ENCODE measurements at regions not wholly inside any gene's neighbourhood (a gene's known extent, or its start where the extent isn't known, plus 50 kb on each side); places are given as distances from the start of the nearest gene placed in this dataset.

DNA sequence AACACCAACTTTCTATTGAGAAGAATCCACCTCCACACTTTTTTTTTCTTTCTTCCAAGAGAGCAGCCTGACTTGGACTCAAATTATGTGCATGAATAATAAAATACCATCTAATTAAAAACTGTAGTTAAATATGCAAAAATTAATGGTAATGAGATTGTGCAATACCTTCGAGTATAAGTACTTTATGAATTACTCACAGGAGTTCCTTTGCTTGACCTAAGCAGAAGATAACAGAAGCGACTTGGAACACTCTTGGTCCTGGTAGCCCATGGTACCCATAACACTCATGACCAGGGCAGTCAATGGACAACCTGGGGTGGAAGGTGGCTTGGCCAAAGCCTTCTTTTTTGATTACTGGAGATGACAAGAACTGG lies 203.5 kb upstream of the IRX3 start:
- ATAC-seq (no peak), FAIRE-seq (no peak), DNase-seq (no peak)
- Histone ChIP-seq H3K4me1 (peaks cover 0 to 8% (median 0%) of the 10 kb centered on the region in 3 donors), H3K36me3 (no peaks in the 10 kb centered on the region), H3K9me3 (no peaks in the 10 kb centered on the region), H3K27ac (no peak overlapping the region), H3K4me3 (no peak overlapping the region), H3K27me3 (no peaks in the 10 kb centered on the region)
- intact Hi-C loops (cut with DNase I) = no loop called here
- WGBS, 2 donors = 69 to 75% methylated on average over 2 of the region's 2 CpGs
- no peak for TF ChIP-seq CTCF (IDR thresholded peaks at IDR 0.05)

GRCh38 chr16:54489225-54490111 lies 202.9 kb upstream of the IRX3 start:
- Histone ChIP-seq H3K4me3 (no peak overlapping the region), H3K9me3 (no peaks in the 10 kb centered on the region), H3K4me1 (peaks cover 0 to 8% (median 0%) of the 10 kb centered on the region in 3 donors), H3K27ac (no peak overlapping the region), H3K36me3 (no peaks in the 10 kb centered on the region), H3K27me3 (no peaks in the 10 kb centered on the region)
- TF ChIP-seq CTCF (IDR thresholded peaks at IDR 0.05) = no peak
- FAIRE-seq = no peak
- intact Hi-C loops (cut with DNase I) = no loop called here
- peak in 1 of 6 donors; percentile 36 for DNase-seq
- ATAC-seq = peak; percentile 66 to 89 (median 74)
- WGBS, 2 donors = 26 to 33% methylated on average over 11 of the region's 11 CpGs

DNA sequence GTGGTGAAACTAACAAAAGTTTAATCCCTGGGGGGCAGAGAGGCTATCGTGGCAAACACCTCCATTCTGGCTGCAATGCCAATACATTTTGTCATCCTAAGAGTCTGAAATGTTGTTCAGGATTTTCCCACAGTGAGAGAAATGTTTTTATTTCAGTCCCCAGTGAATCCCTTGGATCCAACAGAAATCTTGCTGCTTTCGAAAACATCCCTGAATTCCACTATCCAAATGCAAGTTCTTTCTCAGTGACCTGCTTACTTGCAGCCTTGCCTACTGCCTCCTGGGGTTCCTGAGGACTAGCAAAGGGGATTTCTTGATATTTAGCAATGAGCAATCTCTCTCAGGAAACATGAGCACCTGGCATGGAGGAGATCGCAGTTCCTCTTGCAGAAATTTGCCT lies 202.1 kb upstream of the IRX3 start:
- no peak overlapping the region for H3K4me3 ChIP-seq
- H3K4me1 ChIP-seq = peaks cover 0 to 8% (median 0%) of the 10 kb centered on the region in 3 donors
- FAIRE-seq (no peak), ATAC-seq (peak in 1 of 4 donors; percentile 16), DNase-seq (no peak)
- no peak for TF ChIP-seq CTCF (IDR thresholded peaks at IDR 0.05)
- no peaks in the 10 kb centered on the region for H3K36me3 ChIP-seq
- no peak overlapping the region for H3K27ac ChIP-seq
- WGBS, 2 donors = 74 to 75% methylated on average over 3 of the region's 3 CpGs
- intact Hi-C loops (cut with DNase I) = no loop called here
- no peaks in the 10 kb centered on the region for H3K27me3 ChIP-seq
- no peaks in the 10 kb centered on the region for H3K9me3 ChIP-seq

GRCh38 chr16:54487933-54488332 lies 201.3 kb upstream of the IRX3 start:
- Histone ChIP-seq H3K9me3 (no peaks in the 10 kb centered on the region), H3K36me3 (no peaks in the 10 kb centered on the region), H3K27ac (no peak overlapping the region), H3K27me3 (no peaks in the 10 kb centered on the region), H3K4me3 (no peak overlapping the region), H3K4me1 (peaks cover 0 to 8% (median 0%) of the 10 kb centered on the region in 3 donors)
- FAIRE-seq (no peak), DNase-seq (no peak), ATAC-seq (no peak)
- 75 to 85% methylated on average over 3 of the region's 3 CpGs for WGBS, 2 donors
- intact Hi-C loops (cut with DNase I) = no loop called here
- no peak for TF ChIP-seq CTCF (IDR thresholded peaks at IDR 0.05)

- H3K9me3 ChIP-seq = no peaks in the 10 kb centered on the region
- 73 to 74% methylated on average over 9 of the region's 9 CpGs for WGBS, 2 donors
- peaks cover 0 to 7% (median 0%) of the 10 kb centered on the region in 3 donors for H3K4me1 ChIP-seq
- intact Hi-C loops (cut with DNase I) = no loop called here
- H3K27me3 ChIP-seq = no peaks in the 10 kb centered on the region
- no peak overlapping the region for H3K27ac ChIP-seq
- DNase-seq (no peak), ATAC-seq (peak in 1 of 4 donors; percentile 57), FAIRE-seq (no peak)
- no peaks in the 10 kb centered on the region for H3K36me3 ChIP-seq
- no peak overlapping the region for H3K4me3 ChIP-seq
- TF ChIP-seq CTCF (IDR thresholded peaks at IDR 0.05) = no peak
Measured at GRCh38 chr16:54484700-54485099, 198.1 kb upstream of the IRX3 start.
